CD4-positive, alpha-beta T cell (primary cell): ENCODE measurements at regions not wholly inside any gene's neighbourhood (a gene's known extent, or its start where the extent isn't known, plus 50 kb on each side); places are given as distances from the start of the nearest gene placed in this dataset.
"Not testable (repeated sequence)": the region's sequence is repeated elsewhere in the genome, so short reads cannot be mapped to it uniquely, and the experiment has no call there.

Source experiments
- ATAC-seq: fragments of 200-7000 bp; cut with Tn5 transposase; one replicate; pipeline ENCODE4 v1.10.0; 2022; ENCODE audit warnings: mild to moderate bottlenecking; ENCODE audit not compliant: poor library complexity
- CTCF ChIA-PET: fragments of 350-600 bp; sonication (Branson Sonifier 250); formaldehyde crosslinking; loops from one replicate; lab custom pipeline; 2021; ENCODE audit warnings: antibody characterized with exemption, inconsistent platforms; lab: Charles Lee
- POLR2A ChIA-PET: fragments of 350-600 bp; sonication (Branson Sonifier 250); formaldehyde crosslinking; loops from one replicate; lab custom pipeline; 2021; ENCODE audit warnings: antibody characterized with exemption, inconsistent platforms; lab: Charles Lee
- DNase-seq, 14 experiments: peaks; one replicate each; pipeline ENCODE4 v3.0.0-alpha.2; 2013 to 2020; ENCODE audit warnings: mixed read lengths in 2 of 14
- H3K27ac ChIP-seq, 2 donors: one replicate each; pipeline versions ENCODE4 v1.5.1 to v1.7.0; 2013; ENCODE audit warnings: low read length in 2 of 2, low read depth in 1 of 2, mild to moderate bottlenecking in 1 of 2
- H3K27me3 ChIP-seq, 2 experiments: 1 replicate in 1 of 2; 2 replicates in 1 of 2; pipeline versions ENCODE4 v1.6.1 to v1.7.0; 2013; ENCODE audit warnings: low read length in 2 of 2, control low read depth in 1 of 2, mild to moderate bottlenecking in 1 of 2, moderate library complexity in 1 of 2; ENCODE audit not compliant: insufficient read depth in 2 of 2, control insufficient read depth in 1 of 2
- H3K36me3 ChIP-seq: one replicate; pipeline ENCODE4 v1.6.1; 2013; ENCODE audit warnings: low read length, control low read depth; ENCODE audit not compliant: insufficient read depth
- H3K4me1 ChIP-seq: one replicate; pipeline ENCODE4 v1.6.1; 2013; ENCODE audit warnings: low read length, control low read depth; ENCODE audit not compliant: insufficient read depth
- H3K4me3 ChIP-seq: one replicate; pipeline ENCODE4 v1.5.1; 2013; ENCODE audit warnings: mild to moderate bottlenecking, low read length, moderate library complexity
- H3K9me3 ChIP-seq, 2 experiments: 1 replicate in 1 of 2; 2 replicates in 1 of 2; pipeline versions ENCODE4 v1.6.1 to v1.7.0; 2013; ENCODE audit warnings: low read length in 2 of 2, mild to moderate bottlenecking in 2 of 2, control low read depth in 1 of 2, moderate library complexity in 1 of 2; ENCODE audit not compliant: control insufficient read depth in 1 of 2, insufficient read depth in 1 of 2
- H3K27ac Mint-ChIP-seq: one replicate; pipeline ENCODE4 v1.8.0; 2020; ENCODE audit warnings: mixed read lengths
- H3K27me3 Mint-ChIP-seq: one replicate; pipeline ENCODE4 v1.8.0; 2021; ENCODE audit warnings: mixed read lengths
- H3K36me3 Mint-ChIP-seq: one replicate; pipeline ENCODE4 v1.8.0; 2021; ENCODE audit warnings: low read depth, mixed read lengths
- H3K4me1 Mint-ChIP-seq: one replicate; pipeline ENCODE4 v1.8.0; 2021; ENCODE audit warnings: low read depth, mixed read lengths
- H3K4me3 Mint-ChIP-seq: one replicate; pipeline ENCODE4 v1.8.0; 2020; ENCODE audit warnings: mild to moderate bottlenecking, mixed read lengths
- H3K9me3 Mint-ChIP-seq: one replicate; pipeline ENCODE4 v1.8.0; 2020; ENCODE audit warnings: mixed read lengths
- CTCF ChIP-seq: fragments of 200-600 bp; IDR thresholded peaks from one replicate; pipeline ENCODE4 v1.8.0; 2022; ENCODE audit warnings: antibody characterized with exemption, mild to moderate bottlenecking
- intact Hi-C, 2 experiments: fragments of 100-400 bp; cut with DNase I in 1 of 2; cut with micrococcal nuclease in 1 of 2; formaldehyde crosslinking; loops; one replicate each; pipeline versions ENCODE4 v1.15.1 to v1.9.0; 2023 to 2025; cut with DNase I, micrococcal nuclease

- TF ChIP-seq CTCF = no peak
- POLR2A ChIA-PET = interaction anchor here (0.7 to 5.9 kb wide), 17 partner anchors 16 to 1793 kb away, joined by 3 to 534 read pairs (median 38); partner anchors contain the start of gene TRIM27
- intact Hi-C loops = loop anchor here (1.0 to 10.0 kb wide), 12 partner anchors 26 to 1851 kb away; partner anchors contain the start of gene ABT1 (in 1 of the 2)
- CTCF ChIA-PET = interaction anchor here (0.8 to 1.2 kb wide), 4 partner anchors 15 to 622 kb away, joined by 3 to 5 read pairs (median 3); no protein-coding TSS in a partner anchor
- Histone ChIP-seq H3K27ac (peak overlapping the region; percentile 9 to 67), H3K4me3 (peak overlapping the region; percentile 75), H3K4me1 (peaks cover 40% of the 10 kb centered on the region), H3K36me3 (no peaks in the 10 kb centered on the region), H3K9me3 (no peaks in the 10 kb centered on the region), H3K27me3 (no peaks in the 10 kb centered on the region)
- Mint-ChIP-seq H3K4me3 (peak overlapping the region; percentile 49), H3K36me3 (no peaks in the 10 kb centered on the region), H3K4me1 (peaks cover 28% of the 10 kb centered on the region), H3K27me3 (no peaks in the 10 kb centered on the region), H3K27ac (no peak overlapping the region), H3K9me3 (no peaks in the 10 kb centered on the region)
- DNase-seq (no peak), ATAC-seq (no peak)
Observed at GRCh38 chr6:27130668-27131428, 116.7 kb upstream of the PRSS16 start.

GRCh38 chr6:27132282-27132531 lies 115.3 kb upstream of the PRSS16 start:
- H3K9me3 ChIP-seq, DNase-seq, H3K27ac Mint-ChIP-seq, ATAC-seq, H3K9me3 Mint-ChIP-seq, H3K27me3 ChIP-seq, H3K4me3 Mint-ChIP-seq, H3K27me3 Mint-ChIP-seq, H3K36me3 ChIP-seq, H3K36me3 Mint-ChIP-seq: not testable (repeated sequence)
- Histone ChIP-seq H3K4me3 (peak overlapping the region; percentile 75), H3K27ac (peak overlapping the region; percentile 53 to 67), H3K4me1 (peaks cover 33% of the 10 kb centered on the region)
- ChIA-PET CTCF (interaction anchor here (0.9 to 1.2 kb wide), 3 partner anchors 23 to 1028 kb away, joined by 3 read pairs; a partner anchor contains a TSS), POLR2A (interaction anchor here (0.6 to 5.9 kb wide), 54 partner anchors 15 to 1850 kb away, joined by 3 to 534 read pairs (median 9); partner anchors contain the start of genes HMGN4, TRIM27 and ZNF184)
- intact Hi-C loops = loop anchor here (1.0 to 10.0 kb wide), 17 partner anchors 14 to 1850 kb away; partner anchors contain the start of gene ABT1 (in 1 of the 2)
- H3K4me1 Mint-ChIP-seq = peaks cover 17% of the 10 kb centered on the region

GRCh38 chr6:27132532-27133280 lies 114.8 kb upstream of the PRSS16 start:
- TF ChIP-seq CTCF = no peak
- DNase-seq = peak; percentile 80 to 99 (median 88)
- Histone ChIP-seq H3K27ac (peak overlapping the region; percentile 79 to 81), H3K4me1 (peaks cover 31% of the 10 kb centered on the region), H3K27me3 (no peaks in the 10 kb centered on the region), H3K9me3 (no peaks in the 10 kb centered on the region), H3K36me3 (no peaks in the 10 kb centered on the region), H3K4me3 (peak overlapping the region; percentile 75)
- Mint-ChIP-seq H3K4me1 (peaks cover 12% of the 10 kb centered on the region), H3K27ac (no peak overlapping the region), H3K9me3 (no peaks in the 10 kb centered on the region), H3K27me3 (no peaks in the 10 kb centered on the region), H3K36me3 (no peaks in the 10 kb centered on the region), H3K4me3 (no peak overlapping the region)
- ATAC-seq = peak; percentile 79
- intact Hi-C loops = loop anchor here (1.0 to 10.0 kb wide), 19 partner anchors 13 to 1850 kb away; partner anchors contain the start of gene ABT1 (in 1 of the 2)
- ChIA-PET POLR2A (interaction anchor here (0.6 to 5.9 kb wide), 64 partner anchors 14 to 1850 kb away, joined by 3 to 534 read pairs (median 7); partner anchors contain the start of genes HMGN4 and ZNF184), CTCF (interaction anchor here (0.9 to 1.5 kb wide), 4 partner anchors 14 to 1029 kb away, joined by 3 read pairs; a partner anchor contains a TSS)
